ENCODE measurements at regions not wholly inside any gene's neighbourhood (a gene's known extent, or its start where the extent isn't known, plus 50 kb on each side); places are given as distances from the start of the nearest gene placed in this dataset.

- TF ChIP-seq GABPA (IDR thresholded peaks at IDR 0.05; ENCODE audit: low read depth) (no peak), POLR2AphosphoS5 (IDR thresholded peaks at IDR 0.05; ENCODE audit: low read depth, low read length) (no peak), RCOR1 (IDR thresholded peaks at IDR 0.05; ENCODE audit: low read length) (no peak)
Measured at GRCh38 chr20:16848526-16848925, 100.4 kb downstream of the OTOR start (continued).

GRCh38 chr20:16860914-16861313, 112.8 kb downstream of the OTOR start:
- no peaks in the 10 kb centered on the region for H3K9me2 ChIP-seq
- 7% methylated on average over 1 of the region's 1 CpG for WGBS (ENCODE audit: low lambda C conversion rate)
- no peak overlapping the region for H3K4me3 ChIP-seq (ENCODE audit: low read depth in 2 of 2, low read length in 1 of 2)
- no peaks in the 10 kb centered on the region for H3K36me3 ChIP-seq (replicated peaks in 1 of 2; ENCODE audit: control insufficient read depth in 1 of 2, insufficient read depth in 2 of 2, low read length in 1 of 2)
- no peak for TF ChIP-seq IRF3 (IDR thresholded peaks at IDR 0.05; ENCODE audit: low read depth, low read length)
- TF ChIP-seq SMC3 (IDR thresholded peaks at IDR 0.05; ENCODE audit: low read depth, low read length): no peak
- TF ChIP-seq ELF1 (IDR thresholded peaks at IDR 0.05): no peak
- TF ChIP-seq SIN3A (IDR thresholded peaks at IDR 0.05; ENCODE audit: borderline replicate concordance, low read depth, low read length): no peak
- TF ChIP-seq USF1 (IDR thresholded peaks at IDR 0.05; ENCODE audit: borderline replicate concordance, low read depth): no peak
- TF ChIP-seq TAF1 (IDR thresholded peaks at IDR 0.05; ENCODE audit: borderline replicate concordance, low read depth, low read length): no peak
- TF ChIP-seq CTCF (IDR thresholded peaks at IDR 0.05): no peak
- no peak for TF ChIP-seq CHD2 (IDR thresholded peaks at IDR 0.05; ENCODE audit: low read length, partially characterized antibody)
- no peak for TF ChIP-seq RAD21 (IDR thresholded peaks at IDR 0.05; ENCODE audit: low read length)
- TF ChIP-seq FOXM1 (IDR thresholded peaks at IDR 0.05; ENCODE audit: low read depth): no peak
- TF ChIP-seq PBX3 (IDR thresholded peaks at IDR 0.05): no peak
- TF ChIP-seq EZH2phosphoT487 (IDR thresholded peaks at IDR 0.05; ENCODE audit: borderline replicate concordance, low read depth): no peak
- no peak for TF ChIP-seq TEAD4 (IDR thresholded peaks at IDR 0.05; ENCODE audit: borderline replicate concordance, insufficient read depth)
- TF ChIP-seq REST (IDR thresholded peaks at IDR 0.05; ENCODE audit: low read depth, low read length): no peak
- TF ChIP-seq USF2 (IDR thresholded peaks at IDR 0.05; ENCODE audit: borderline replicate concordance, low read depth, low read length): no peak
- H3K4me2 ChIP-seq: no peak overlapping the region
- H2AFZ ChIP-seq (ENCODE audit: low read depth): no peak overlapping the region
- no peaks in the 10 kb centered on the region for H3K79me2 ChIP-seq (ENCODE audit: insufficient read depth)
- H3K9ac ChIP-seq: no peak overlapping the region
- DNase-seq: no peak
- no peaks in the 10 kb centered on the region for H3K4me1 ChIP-seq (ENCODE audit: control insufficient read depth in 1 of 2, insufficient read depth in 2 of 2, low read depth in 1 of 2, low read length in 1 of 2)
- no peaks in the 10 kb centered on the region for H3F3A ChIP-seq (replicated peaks; ENCODE audit: insufficient read depth)
- no peaks in the 10 kb centered on the region for H3K9me3 ChIP-seq
- POLR2A ChIA-PET: no interaction called here
- no peaks in the 10 kb centered on the region for H3K27me3 ChIP-seq (ENCODE audit: insufficient read depth)
- no peak overlapping the region for H3K27ac ChIP-seq (ENCODE audit: low read depth in 2 of 2, low read length in 1 of 2)
- H4K20me1 ChIP-seq (ENCODE audit: insufficient read depth): no peaks in the 10 kb centered on the region
- CTCF ChIA-PET: no interaction called here

Measured in SK-N-SH (cell line).